ENCODE measurements at regions not wholly inside any gene's neighbourhood (a gene's known extent, or its start where the extent isn't known, plus 50 kb on each side); places are given as distances from the start of the nearest gene placed in this dataset.

- DNase-seq (ENCODE audit: low spot score), result no peak
- ChIA-PET POLR2A (ENCODE audit: low non-redundant PET) (no interaction called here), CTCF (no interaction called here)
- TF ChIP-seq, protein P1, sequence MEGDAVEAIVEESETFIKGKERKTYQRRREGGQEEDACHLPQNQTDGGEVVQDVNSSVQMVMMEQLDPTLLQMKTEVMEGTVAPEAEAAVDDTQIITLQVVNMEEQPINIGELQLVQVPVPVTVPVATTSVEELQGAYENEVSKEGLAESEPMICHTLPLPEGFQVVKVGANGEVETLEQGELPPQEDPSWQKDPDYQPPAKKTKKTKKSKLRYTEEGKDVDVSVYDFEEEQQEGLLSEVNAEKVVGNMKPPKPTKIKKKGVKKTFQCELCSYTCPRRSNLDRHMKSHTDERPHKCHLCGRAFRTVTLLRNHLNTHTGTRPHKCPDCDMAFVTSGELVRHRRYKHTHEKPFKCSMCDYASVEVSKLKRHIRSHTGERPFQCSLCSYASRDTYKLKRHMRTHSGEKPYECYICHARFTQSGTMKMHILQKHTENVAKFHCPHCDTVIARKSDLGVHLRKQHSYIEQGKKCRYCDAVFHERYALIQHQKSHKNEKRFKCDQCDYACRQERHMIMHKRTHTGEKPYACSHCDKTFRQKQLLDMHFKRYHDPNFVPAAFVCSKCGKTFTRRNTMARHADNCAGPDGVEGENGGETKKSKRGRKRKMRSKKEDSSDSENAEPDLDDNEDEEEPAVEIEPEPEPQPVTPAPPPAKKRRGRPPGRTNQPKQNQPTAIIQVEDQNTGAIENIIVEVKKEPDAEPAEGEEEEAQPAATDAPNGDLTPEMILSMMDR (conservative IDR thresholded peaks at IDR 0.05; ENCODE audit: low read depth), result no peak
- no peak overlapping the region for H3K27ac ChIP-seq
These were observed 74.2 kb upstream of the GAP43 start for GRCh38 chr3:115549071-115549470.

- POLR2A ChIA-PET (ENCODE audit: low non-redundant PET), result no interaction called here
- CTCF ChIA-PET, result no interaction called here
- DNase-seq (ENCODE audit: low spot score), result no peak
- H3K27ac ChIP-seq, result no peak overlapping the region
- TF ChIP-seq, protein P1 (conservative IDR thresholded peaks at IDR 0.05; ENCODE audit: low read depth), result no peak
These were observed 73.0 kb upstream of the GAP43 start for GRCh38 chr3:115550285-115550761.

DNA sequence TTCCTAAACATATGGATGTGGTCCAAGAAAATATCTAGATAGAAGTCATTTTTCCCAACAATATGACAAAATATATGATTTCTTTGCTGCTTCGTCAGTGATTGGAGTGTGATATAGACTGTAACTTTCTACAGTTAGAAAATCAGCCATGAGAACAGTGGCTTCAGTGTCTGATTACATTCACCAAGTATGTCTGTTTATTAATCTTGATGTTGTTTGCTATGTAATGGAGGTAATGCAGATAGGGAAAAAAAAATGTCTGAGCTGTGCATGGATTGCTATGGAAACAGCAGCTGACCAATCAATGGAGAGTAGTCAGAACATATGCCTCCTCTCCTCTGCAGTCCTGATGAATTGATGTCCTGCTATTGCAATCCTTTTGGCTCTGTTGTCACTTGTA is 72.3 kb upstream of the GAP43 start:
- ChIA-PET CTCF (no interaction called here), POLR2A (ENCODE audit: low non-redundant PET) (no interaction called here)
- TF ChIP-seq, protein P1 (conservative IDR thresholded peaks at IDR 0.05; ENCODE audit: low read depth), result no peak
- DNase-seq (ENCODE audit: low spot score), result no peak
- no peak overlapping the region for H3K27ac ChIP-seq

DNA sequence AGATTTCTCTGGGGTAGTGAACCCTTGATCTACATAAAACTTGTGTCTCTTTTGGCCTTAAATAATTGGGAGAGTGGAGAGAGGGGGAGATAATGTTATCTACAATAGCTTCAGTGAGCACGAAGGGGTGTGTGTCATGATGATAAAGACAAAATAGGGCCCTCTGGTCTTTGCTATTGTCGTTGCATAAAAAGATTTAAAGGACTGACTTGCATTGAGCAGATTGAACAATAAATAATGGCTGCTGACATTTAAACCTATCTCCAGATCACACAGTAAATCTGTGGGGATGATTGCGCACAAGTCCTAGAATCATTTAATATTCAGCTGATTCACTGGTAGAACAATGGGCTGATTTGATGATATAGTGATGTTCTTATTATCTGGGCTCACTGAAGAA is 71.3 kb upstream of the GAP43 start:
- H3K27ac ChIP-seq, result no peak overlapping the region
- ChIA-PET CTCF (no interaction called here), POLR2A (ENCODE audit: low non-redundant PET) (no interaction called here)
- TF ChIP-seq, protein P1 (conservative IDR thresholded peaks at IDR 0.05; ENCODE audit: low read depth), result no peak
- no peak for DNase-seq (ENCODE audit: low spot score)

GRCh38 chr3:115553796-115554486 is 69.4 kb upstream of the GAP43 start:
- CTCF ChIA-PET, result no interaction called here
- H3K27ac ChIP-seq, result no peak overlapping the region
- TF ChIP-seq, protein P1 (conservative IDR thresholded peaks at IDR 0.05; ENCODE audit: low read depth), result no peak

GRCh38 chr3:115554487-115554807 is 68.9 kb upstream of the GAP43 start:
- DNase-seq (ENCODE audit: low spot score), result no peak
- TF ChIP-seq, protein P1 (conservative IDR thresholded peaks at IDR 0.05; ENCODE audit: low read depth), result no peak
- POLR2A ChIA-PET (ENCODE audit: low non-redundant PET), result no interaction called here
- CTCF ChIA-PET, result no interaction called here
- H3K27ac ChIP-seq, result no peak overlapping the region

More at GRCh38 chr3:115553796-115554486, 69.4 kb upstream of the GAP43 start:
- no peak for DNase-seq (ENCODE audit: low spot score)
- POLR2A ChIA-PET (ENCODE audit: low non-redundant PET), result no interaction called here

Measured in RWPE1 (cell line).